HG03565 (cell line): ENCODE measurements at regions not wholly inside any gene's neighbourhood (a gene's known extent, or its start where the extent isn't known, plus 50 kb on each side); places are given as distances from the start of the nearest gene placed in this dataset.

Experiments used
- ATAC-seq: cut with Tn5 transposase; IDR thresholded peaks from one replicate; pipeline ENCODE4 v1.9.1; 2021; ENCODE audit warnings: mild to moderate bottlenecking, moderate library complexity; ENCODE audit not compliant: unreplicated experiment

GRCh38 chr3:113051787-113052186 is 61.0 kb downstream of the GTPBP8 start:
- no peak for ATAC-seq

DNA sequence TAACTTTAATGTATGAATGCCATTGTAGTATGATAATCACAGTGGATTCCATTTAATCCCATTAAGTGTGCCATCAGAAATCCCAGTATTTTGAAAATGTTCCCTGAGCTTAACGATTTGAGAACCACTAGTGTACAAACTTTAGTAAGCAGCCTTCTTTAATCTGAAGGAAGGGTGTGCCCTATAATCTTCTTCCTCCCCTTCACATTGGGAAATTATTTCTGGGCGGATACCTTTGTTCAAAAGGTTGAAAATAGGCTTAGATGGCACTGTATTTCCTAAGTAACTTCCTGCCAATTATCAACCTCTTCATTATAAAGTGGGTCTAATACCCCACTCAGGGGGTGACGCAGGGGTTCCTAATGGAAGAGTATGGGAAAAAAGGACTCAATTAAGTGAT is 62.4 kb downstream of the GTPBP8 start:
- ATAC-seq: no peak

DNA sequence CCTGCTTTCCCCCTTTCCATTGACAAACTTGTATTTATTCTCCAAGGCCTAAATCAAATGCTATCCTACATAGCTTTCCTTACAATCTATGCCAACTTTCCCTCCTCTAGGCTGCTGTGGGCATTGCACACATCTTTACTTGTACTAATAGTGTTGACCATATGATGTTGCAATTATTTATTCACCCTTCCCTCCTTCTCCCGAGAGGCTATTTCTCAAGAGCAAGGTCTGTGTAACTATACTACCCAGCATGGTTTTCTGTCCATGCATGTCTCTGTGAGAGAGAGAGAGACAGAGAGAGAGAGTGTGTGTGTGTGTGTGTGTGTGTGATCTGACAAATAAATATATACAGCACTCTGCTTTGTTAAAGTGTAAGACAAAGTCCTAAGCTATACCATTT is 63.8 kb downstream of the GTPBP8 start:
- ATAC-seq: no peak

GRCh38 chr3:113055201-113055600 is 64.4 kb downstream of the GTPBP8 start:
- no peak for ATAC-seq

DNA sequence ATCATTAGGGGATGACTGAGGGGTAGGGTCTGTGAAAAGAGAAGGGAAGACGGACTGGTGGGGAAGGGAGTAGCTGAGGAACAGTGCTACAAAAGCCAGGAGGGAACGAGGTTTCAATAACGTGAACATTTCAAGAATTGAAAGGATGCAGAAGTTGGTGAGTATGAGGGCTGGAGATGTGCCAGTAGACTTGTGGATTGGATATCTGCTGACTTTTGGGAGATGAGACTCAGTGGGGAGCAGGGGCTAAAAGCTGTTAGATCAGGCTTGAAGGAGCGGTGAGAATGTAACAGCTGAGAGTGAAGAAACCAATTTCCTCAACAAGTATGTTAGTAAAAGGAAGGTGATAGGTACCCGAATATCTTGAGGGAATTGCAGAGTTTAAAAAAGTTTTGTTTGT is 65.2 kb downstream of the GTPBP8 start:
- no peak for ATAC-seq

GRCh38 chr3:113057117-113057516 is 66.3 kb downstream of the GTPBP8 start:
- peak; percentile 87 for ATAC-seq

GRCh38 chr3:113058188-113058587 is 67.4 kb downstream of the GTPBP8 start:
- ATAC-seq: no peak

- no peak for ATAC-seq
Measured at GRCh38 chr3:113062705-113063104, 71.9 kb downstream of the GTPBP8 start.

DNA sequence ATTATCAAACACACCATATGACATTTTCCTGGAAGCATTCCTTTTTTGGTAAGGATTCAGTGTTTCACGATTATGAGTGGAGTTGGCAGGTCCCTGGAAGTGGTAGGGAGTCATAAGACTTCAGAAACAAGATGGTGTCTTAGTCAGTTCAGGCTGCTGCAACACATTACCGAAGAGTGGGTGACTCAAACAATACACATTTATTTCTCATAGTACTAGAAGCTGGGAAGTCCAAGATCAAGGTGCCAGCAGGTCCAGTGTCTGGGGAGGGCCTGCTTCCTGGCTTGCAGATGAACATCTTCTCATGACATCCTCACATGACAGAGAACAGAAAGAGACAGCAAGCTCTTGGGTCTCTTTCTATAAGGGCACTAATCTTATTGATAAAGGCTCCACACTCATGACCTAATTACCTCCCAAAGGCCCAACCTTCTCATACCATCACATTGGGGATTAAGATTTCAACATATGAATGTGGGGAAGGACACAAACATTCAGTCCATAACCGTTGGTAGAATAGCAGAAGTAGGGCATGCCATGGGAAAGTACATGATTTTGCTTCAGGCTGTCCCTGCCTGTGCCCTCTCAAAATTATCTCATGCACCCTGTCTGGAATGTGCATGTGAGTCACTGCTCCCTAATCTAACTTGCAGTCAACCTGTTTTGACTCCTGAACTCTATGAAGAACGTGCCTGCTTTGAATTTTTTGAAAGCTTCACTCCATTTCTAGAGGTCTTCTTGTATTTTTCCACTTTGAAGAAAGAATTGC is 72.5 kb downstream of the GTPBP8 start:
- ATAC-seq: no peak

DNA sequence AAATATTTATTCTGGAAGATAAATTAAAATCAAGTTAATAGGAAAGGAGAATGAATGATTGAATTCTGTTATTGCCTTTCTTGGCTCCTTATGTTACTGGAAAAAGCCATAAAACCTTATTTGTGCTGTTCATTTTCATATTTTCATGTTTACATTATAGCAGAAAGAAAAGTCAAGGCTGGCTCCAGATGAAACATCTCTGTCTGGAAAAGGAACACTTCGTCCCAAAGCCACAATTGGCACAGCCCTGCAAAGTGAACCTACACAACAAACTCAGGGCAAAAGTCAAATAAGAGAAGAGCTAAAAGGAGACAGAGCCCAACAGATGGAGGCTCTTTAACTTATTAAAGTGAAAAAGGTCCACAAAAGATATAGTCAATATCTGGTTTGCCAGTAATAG is 73.4 kb downstream of the GTPBP8 start:
- ATAC-seq: no peak

DNA sequence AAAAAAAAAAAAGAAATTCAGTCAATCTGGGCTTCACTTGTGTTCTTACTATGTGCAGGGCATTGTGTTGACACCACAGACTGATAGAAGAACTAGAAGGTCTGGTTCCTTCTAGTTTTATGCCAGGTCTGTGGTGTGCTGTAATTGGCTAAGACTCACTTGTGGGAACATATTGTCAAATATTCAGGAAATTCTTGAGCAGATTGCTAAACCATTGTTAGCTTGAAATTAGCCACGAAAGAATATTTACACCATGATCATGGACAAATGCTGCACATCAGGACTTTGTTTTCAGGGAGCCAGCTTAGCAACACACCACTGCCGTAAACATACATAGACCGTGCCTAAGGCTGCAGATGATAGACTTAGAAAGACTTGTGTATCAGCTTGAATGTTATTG is 74.6 kb downstream of the GTPBP8 start:
- ATAC-seq: no peak

DNA sequence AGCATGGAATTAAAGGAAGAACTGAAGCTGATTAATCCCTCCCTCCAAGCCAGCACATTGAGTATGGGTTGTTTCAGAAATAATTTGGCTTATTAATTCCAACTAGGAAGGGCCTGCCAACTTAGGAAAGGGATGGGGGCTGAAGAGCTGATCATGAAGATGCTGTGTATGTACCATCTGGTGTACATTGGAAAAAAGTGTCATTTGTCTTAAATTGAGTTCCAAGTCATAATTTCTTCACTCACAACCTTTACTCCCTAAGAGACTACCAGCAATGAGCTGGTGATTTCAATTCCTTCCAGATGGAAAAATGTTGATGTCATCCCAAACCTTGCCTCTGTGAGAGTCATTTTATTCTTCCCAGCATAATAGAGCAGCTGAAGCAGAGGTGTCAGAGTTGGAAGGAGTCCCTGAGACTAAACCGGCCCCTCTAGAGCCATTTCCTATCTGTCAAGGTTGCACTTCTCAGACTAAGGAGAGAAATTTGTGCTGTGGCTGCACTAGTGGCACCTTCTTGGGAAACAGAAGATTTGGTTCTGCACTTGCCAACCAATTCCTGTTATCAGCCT is 79.4 kb downstream of the GTPBP8 start:
- ATAC-seq: no peak

DNA sequence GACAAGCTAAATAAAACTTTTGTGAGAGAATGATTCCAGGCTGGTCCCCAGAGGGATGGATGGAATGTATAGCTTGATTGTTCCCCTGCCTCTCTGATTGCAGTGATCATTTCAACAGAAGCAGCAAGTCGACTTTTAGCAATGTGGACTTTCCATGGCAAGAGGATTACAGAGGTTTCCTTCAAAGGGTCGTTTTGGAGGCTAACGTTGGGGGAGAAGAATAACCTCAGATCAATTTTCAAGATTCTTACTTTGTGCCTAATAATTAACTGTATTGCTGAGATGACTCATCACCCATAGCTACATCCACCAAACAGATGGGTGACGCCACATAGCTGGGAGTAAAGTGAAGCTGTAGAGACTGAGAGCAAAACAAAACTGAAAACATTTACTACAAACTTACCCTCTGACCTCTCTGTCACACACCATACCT is 79.9 kb downstream of the GTPBP8 start:
- peak; percentile 92 for ATAC-seq

- ATAC-seq: no peak
Measured at GRCh38 chr3:113075588-113075987, 84.8 kb downstream of the GTPBP8 start.

DNA sequence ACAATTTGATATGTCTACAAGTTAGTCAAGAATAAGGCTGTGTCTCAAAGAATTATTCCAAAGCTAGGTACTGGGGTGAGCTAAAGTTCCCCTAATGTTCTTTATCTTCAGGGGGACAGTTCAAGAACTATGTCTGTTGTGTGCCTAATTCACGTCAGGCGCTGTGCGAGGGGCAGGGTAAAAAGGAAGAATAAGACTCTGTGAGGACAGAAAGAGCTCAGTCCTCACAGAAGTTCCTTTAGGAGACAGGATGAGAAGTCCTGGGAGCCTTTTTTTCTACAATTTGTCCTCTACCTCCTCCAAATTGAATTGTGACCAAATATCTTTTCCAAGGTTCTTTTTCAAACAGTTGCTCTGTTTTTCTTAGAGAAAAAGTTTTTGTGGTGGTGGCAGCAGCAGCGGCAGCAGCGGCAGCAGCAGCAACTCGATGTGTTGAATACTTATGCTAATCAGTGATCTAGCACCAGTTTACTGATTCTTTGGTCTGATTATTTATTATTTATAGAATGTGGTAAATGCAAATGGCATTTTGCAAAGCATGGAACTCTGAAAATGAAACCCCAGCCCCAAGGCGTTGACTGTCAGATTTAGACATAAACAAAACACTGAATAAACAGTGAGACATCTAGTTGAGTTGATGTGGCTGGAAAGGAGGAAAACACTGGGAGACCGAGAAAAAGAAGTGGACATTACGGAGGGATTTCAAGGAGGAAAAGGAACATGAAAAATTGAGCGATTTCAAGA is 88.6 kb downstream of the GTPBP8 start:
- peak; percentile 87 for ATAC-seq

DNA sequence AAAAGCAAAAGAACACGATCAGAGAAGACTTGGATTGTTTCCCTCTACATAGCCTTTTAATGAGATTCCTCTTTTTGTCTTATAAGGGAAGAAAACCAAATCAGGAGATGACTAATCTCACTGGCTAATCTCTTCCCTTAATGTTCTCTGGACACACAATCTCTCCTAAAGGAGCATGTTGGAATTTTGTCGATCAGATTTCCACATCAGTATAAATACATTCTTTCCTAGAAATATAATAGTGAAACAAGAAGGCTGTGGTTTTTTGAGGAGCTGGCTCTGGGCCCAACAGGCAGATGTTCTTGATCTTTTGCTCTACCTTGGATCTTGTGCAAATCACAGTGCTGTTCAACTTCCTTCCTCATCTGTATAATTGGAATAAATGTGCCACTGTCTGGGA is 94.0 kb downstream of the GTPBP8 start:
- no peak for ATAC-seq

DNA sequence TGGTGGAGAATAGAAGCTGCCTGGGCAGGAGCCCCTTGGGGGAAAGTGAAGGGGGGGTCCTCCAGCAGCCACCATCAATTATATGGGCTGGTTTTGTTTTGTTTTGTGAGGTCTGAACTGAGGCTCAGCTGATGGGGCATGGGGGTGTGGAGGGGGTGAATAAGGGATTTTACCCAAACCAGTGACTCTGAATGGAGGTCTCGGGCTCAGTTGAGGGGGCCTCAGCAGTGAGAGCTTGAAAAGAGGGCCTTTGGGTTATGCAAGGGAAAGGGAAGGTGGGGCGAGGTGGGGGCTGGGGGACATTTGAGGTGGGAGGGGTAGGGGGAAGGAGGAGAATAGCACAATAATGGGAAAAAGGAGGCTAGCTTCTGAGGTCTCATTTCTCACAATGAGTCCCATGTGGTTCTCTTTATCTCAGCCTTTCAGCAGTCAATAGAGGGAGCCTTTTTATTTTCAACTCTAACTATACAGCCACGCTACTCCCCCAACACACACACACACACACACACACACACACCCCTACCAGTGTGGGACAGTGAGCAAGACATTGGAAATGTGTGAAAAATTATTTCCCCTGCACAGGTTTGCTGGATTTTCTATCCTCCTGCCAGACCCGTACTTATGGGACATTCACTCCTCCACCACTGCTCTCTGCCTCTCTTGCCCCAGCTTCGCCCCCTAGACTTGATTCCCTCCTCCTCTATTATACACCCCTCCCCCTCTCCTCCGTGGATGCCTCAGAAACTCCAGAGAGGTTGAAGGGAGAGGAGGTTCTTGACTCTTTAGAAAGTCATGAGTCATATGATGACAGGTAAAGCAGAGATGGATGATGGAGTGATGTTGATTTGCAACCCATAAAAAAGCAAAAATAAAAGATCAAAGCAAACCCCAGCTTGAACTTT is 96.0 kb downstream of the GTPBP8 start:
- ATAC-seq: no peak

DNA sequence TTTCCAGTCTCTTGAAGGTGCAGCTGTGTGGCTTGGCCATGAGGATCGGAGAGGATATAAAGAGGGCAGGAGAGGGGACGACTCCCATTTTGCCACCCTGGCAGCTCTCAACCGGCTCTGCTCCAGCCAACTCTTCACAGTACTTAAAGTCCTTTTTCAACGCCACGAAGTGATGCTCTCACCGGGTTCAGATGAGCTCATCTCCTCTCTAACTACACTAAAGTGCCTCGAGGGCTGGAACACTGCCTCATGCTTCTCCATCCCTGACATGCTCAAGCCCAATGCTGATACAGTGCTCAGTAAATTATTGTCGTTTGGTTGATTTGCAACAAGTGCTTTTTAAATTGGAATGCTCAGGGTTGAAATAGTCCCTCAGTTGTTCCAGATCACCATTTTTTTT is 97.8 kb downstream of the GTPBP8 start:
- no peak for ATAC-seq

GRCh38 chr3:113091417-113091816 is 100.6 kb downstream of the GTPBP8 start:
- ATAC-seq: no peak

DNA sequence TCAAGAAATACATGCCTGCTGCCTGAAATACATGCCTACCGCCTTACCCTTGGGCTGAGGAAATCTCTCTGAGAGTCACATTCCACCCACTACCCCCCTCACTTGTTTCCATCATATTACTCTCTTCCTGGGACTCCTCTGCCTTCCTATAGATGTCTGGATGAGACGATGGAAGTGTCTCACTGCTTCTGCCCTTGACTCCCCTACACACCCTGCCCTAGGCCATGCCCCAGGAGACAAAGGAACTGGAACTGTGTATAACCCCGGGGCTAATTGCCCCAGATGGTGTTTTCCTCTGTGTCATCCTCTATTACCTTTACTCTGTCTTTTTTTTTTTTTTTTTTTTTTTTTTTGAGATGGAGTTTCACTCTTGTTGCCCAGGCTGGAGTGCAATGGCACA is 102.0 kb downstream of the GTPBP8 start:
- no peak for ATAC-seq
